ENCODE measurements at regions not wholly inside any gene's neighbourhood (a gene's known extent, or its start where the extent isn't known, plus 50 kb on each side); places are given as distances from the start of the nearest gene placed in this dataset.

- TF ChIP-seq TOX (CRISPR knock-in tag; IDR thresholded peaks at IDR 0.05; ENCODE audit: borderline replicate concordance): no peak
- no peak for TF ChIP-seq PATZ1 (CRISPR knock-in tag; IDR thresholded peaks at IDR 0.05; ENCODE audit: borderline replicate concordance)
- TF ChIP-seq SNAI2 (CRISPR knock-in tag; IDR thresholded peaks at IDR 0.05): no peak
- TF ChIP-seq ARNTL (CRISPR knock-in tag; IDR thresholded peaks at IDR 0.05; ENCODE audit: borderline replicate concordance, low read depth): no peak
- no peak for TF ChIP-seq POU6F1 (CRISPR knock-in tag; IDR thresholded peaks at IDR 0.05; ENCODE audit: borderline replicate concordance, low read depth)
- no peak for TF ChIP-seq ZFP30 (CRISPR knock-in tag; IDR thresholded peaks at IDR 0.05)
- no peak for TF ChIP-seq CSDC2 (CRISPR knock-in tag; IDR thresholded peaks at IDR 0.05)
- no peak for TF ChIP-seq ZNF70 (CRISPR knock-in tag; IDR thresholded peaks at IDR 0.05)
- TF ChIP-seq CREB5 (CRISPR knock-in tag; IDR thresholded peaks at IDR 0.05; ENCODE audit: low read depth): no peak
- no peak for TF ChIP-seq GLIS3 (CRISPR knock-in tag; IDR thresholded peaks at IDR 0.05)
- no peak for TF ChIP-seq ZNF565 (CRISPR knock-in tag; conservative IDR thresholded peaks at IDR 0.05; ENCODE audit: low read depth)
- TF ChIP-seq RARB (CRISPR knock-in tag; IDR thresholded peaks at IDR 0.05): no peak
- no peak for TF ChIP-seq OSR1 (CRISPR knock-in tag; IDR thresholded peaks at IDR 0.05)
These were observed 412.8 kb upstream of the TGFBR2 start for GRCh38 chr3:30193625-30194044.

Data from SK-N-SH treated with all-trans-retinoic acid at 6 μM for 48 hours (cell line).